ENCODE measurements at regions not wholly inside any gene's neighbourhood (a gene's known extent, or its start where the extent isn't known, plus 50 kb on each side); places are given as distances from the start of the nearest gene placed in this dataset.

- no peak overlapping the region for H3K9ac ChIP-seq (ENCODE audit: control insufficient read depth, insufficient read depth, low read length)
- no peak overlapping the region for H3K4me3 ChIP-seq
- in situ Hi-C loops (cut with MboI) = no loop called here
- ChIA-PET POLR2A (no interaction called here), SMC1A (ENCODE audit: uncharacterized antibody, unreplicated experiment) (no interaction called here), CTCF (interaction anchor here (0.6 kb wide), 1 partner anchor 981 kb away, joined by 3 read pairs; no protein-coding TSS in a partner anchor), RAD21 (ENCODE audit: unreplicated experiment) (no interaction called here)
- intact Hi-C loops (cut with micrococcal nuclease; ENCODE audit: unreplicated experiment) = no loop called here
- no peak for DNase-seq (ENCODE audit: low read depth, low spot score)
- ATAC-seq = no peak
- no peak overlapping the region for H2AFZ ChIP-seq (ENCODE audit: control insufficient read depth, low read depth, low read length)
- H3K4me2 ChIP-seq (ENCODE audit: control insufficient read depth, insufficient read depth) = no peak overlapping the region
- no peaks in the 10 kb centered on the region for H3K4me1 ChIP-seq (ENCODE audit: control insufficient read depth, insufficient read depth, low read length)
- no peaks in the 10 kb centered on the region for H3K36me3 ChIP-seq (ENCODE audit: control insufficient read depth in 2 of 2, insufficient read depth in 2 of 2, low read length in 1 of 2)
- no peaks in the 10 kb centered on the region for H3K9me3 ChIP-seq (replicated peaks; ENCODE audit: control insufficient read depth, insufficient read depth, low read length)
- H4K20me1 ChIP-seq (ENCODE audit: control insufficient read depth, insufficient read depth) = no peaks in the 10 kb centered on the region
- BruUV-seq (replicated peaks) = no TSS peak
- no peaks in the 10 kb centered on the region; a peak in 2 of 4 replicates for H3K27me3 ChIP-seq (replicated peaks in 1 of 2; ENCODE audit: control insufficient read depth in 2 of 2, insufficient read depth in 2 of 2, low read length in 1 of 2)
- no peak overlapping the region for H3K27ac ChIP-seq (ENCODE audit: control insufficient read depth, insufficient read depth)
- no peaks in the 10 kb centered on the region for H3K79me2 ChIP-seq (ENCODE audit: control insufficient read depth, insufficient read depth, low read length)
- WGBS (ENCODE audit: insufficient coverage, insufficient replicate concordance, low lambda C conversion rate, missing lambda C conversion rate) = 0% methylated on average over 1 of the region's 1 CpG
- FAIRE-seq = no peak
- TF ChIP-seq LARP7 (IDR thresholded peaks at IDR 0.05) = no peak
- no peak for TF ChIP-seq CBX5 (IDR thresholded peaks at IDR 0.05; ENCODE audit: low read depth)
- TF ChIP-seq SMARCA5 (IDR thresholded peaks at IDR 0.05) = no peak
- no peak for TF ChIP-seq PAX8 (IDR thresholded peaks at IDR 0.05)
- TF ChIP-seq SIN3A (IDR thresholded peaks at IDR 0.05; ENCODE audit: low read depth, low read length) = no peak
- TF ChIP-seq IRF3 (IDR thresholded peaks at IDR 0.05) = no peak
- no peak for TF ChIP-seq ZNF687 (IDR thresholded peaks at IDR 0.05)
- TF ChIP-seq CHD1 (IDR thresholded peaks at IDR 0.05; ENCODE audit: low read depth, low read length) = no peak
- no peak for TF ChIP-seq HDAC6 (IDR thresholded peaks at IDR 0.05; ENCODE audit: unreplicated experiment)
- TF ChIP-seq TCF3 (IDR thresholded peaks at IDR 0.05; ENCODE audit: borderline replicate concordance, insufficient read depth, low read depth, low read length) = no peak
- TF ChIP-seq POLR2AphosphoS5 (IDR thresholded peaks at IDR 0.05; ENCODE audit: low read length) = no peak
- no peak for TF ChIP-seq ZNF217 (IDR thresholded peaks at IDR 0.05)
- TF ChIP-seq, protein P1, sequence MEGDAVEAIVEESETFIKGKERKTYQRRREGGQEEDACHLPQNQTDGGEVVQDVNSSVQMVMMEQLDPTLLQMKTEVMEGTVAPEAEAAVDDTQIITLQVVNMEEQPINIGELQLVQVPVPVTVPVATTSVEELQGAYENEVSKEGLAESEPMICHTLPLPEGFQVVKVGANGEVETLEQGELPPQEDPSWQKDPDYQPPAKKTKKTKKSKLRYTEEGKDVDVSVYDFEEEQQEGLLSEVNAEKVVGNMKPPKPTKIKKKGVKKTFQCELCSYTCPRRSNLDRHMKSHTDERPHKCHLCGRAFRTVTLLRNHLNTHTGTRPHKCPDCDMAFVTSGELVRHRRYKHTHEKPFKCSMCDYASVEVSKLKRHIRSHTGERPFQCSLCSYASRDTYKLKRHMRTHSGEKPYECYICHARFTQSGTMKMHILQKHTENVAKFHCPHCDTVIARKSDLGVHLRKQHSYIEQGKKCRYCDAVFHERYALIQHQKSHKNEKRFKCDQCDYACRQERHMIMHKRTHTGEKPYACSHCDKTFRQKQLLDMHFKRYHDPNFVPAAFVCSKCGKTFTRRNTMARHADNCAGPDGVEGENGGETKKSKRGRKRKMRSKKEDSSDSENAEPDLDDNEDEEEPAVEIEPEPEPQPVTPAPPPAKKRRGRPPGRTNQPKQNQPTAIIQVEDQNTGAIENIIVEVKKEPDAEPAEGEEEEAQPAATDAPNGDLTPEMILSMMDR (IDR thresholded peaks at IDR 0.05 in 2 of 3, conservative IDR thresholded peaks at IDR 0.05 in 1 of 3; ENCODE audit: control insufficient read depth in 2 of 3, extremely low read depth in 1 of 3, insufficient read depth in 1 of 3, low read depth in 3 of 3, low read length in 3 of 3) = no peak
- no peak for TF ChIP-seq RELA (IDR thresholded peaks at IDR 0.05; ENCODE audit: borderline replicate concordance, partially characterized antibody)
- TF ChIP-seq SREBF2 (IDR thresholded peaks at IDR 0.05; ENCODE audit: low read length) = no peak
- no peak for TF ChIP-seq FOXK2 (IDR thresholded peaks at IDR 0.05)
- no peak for TF ChIP-seq REST (IDR thresholded peaks at IDR 0.05; ENCODE audit: low read depth, low read length)
Observed at GRCh38 chr1:217078959-217079358, 355.7 kb upstream of the ESRRG start.

Data from GM12878 (cell line).